Peyer's patch (tissue), 4 donors: ENCODE measurements at regions not wholly inside any gene's neighbourhood (a gene's known extent, or its start where the extent isn't known, plus 50 kb on each side); places are given as distances from the start of the nearest gene placed in this dataset.

ENCODE experiments used
- CTCF ChIP-seq, 6 experiments: fragments of 450-650 bp in 4 of 6; fragments of 200-600 bp in 2 of 6; sonication (generic) in 1 of 6; IDR thresholded peaks; one replicate each; pipeline ENCODE4 v1.5.1; 2017 to 2019; ENCODE audit warnings: antibody characterized with exemption in 6 of 6, mild to moderate bottlenecking in 3 of 6, moderate library complexity in 1 of 6
- POLR2A ChIP-seq, 2 donors: fragments of 450-650 bp; IDR thresholded peaks; one replicate each; pipeline ENCODE4 v1.5.1; 2017; ENCODE audit warnings: antibody characterized with exemption in 2 of 2, mild to moderate bottlenecking in 2 of 2, moderate library complexity in 2 of 2

DNA sequence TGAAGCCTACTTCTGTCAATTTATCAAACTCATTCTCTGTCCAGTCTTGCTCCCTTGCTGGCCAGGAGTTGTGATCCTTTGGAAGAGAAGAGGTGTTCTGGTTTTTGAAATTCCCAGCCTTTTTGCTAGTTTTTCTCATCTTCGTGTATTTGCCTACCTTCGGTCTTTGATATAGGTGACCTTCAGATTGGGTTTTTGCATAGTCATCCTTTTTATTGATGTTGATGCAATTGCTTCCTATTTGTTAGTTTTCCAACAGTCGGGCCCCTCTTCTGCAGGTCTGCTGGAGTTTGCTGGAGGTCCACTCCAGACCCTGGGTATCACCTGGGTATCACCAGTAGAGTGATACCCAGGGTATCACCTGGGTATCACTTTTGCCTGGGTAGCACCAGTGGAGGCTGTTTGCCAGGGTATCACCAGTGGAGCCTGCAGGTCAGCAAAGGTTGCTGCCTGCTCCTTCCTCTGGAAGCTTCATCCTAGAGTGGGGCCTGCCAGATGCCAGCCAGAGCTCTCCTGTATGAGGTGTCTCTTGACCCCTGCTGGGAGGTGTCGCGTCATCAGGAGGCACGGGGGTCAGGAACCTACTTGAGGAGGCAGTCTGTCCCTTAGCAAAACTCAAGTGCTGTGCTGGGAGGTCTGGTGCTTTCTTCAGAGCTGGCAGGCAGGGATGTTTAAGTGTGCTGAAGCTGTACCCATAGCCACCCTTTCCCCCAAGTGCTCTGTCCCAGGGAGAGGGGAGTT, 684.2 kb downstream of the PCDH18 start:
- TF ChIP-seq CTCF (IDR thresholded peaks at IDR 0.05): no peak
- TF ChIP-seq POLR2A (IDR thresholded peaks at IDR 0.05): no peak
